HFFc6 (cell line): ENCODE measurements at regions not wholly inside any gene's neighbourhood (a gene's known extent, or its start where the extent isn't known, plus 50 kb on each side); places are given as distances from the start of the nearest gene placed in this dataset.

ENCODE experiments used
- DNase-seq: peaks from one replicate; pipeline ENCODE4 v3.0.0-alpha.2; 2018
- H3K27ac Mint-ChIP-seq: 2 replicates; pipeline ENCODE4 v1.8.0; 2020; ENCODE audit warnings: mild to moderate bottlenecking, mixed read lengths
- H3K27me3 Mint-ChIP-seq: 2 replicates; pipeline ENCODE4 v1.8.0; 2021; ENCODE audit warnings: mild to moderate bottlenecking, moderate library complexity, mixed read lengths; ENCODE audit not compliant: insufficient read depth
- H3K36me3 Mint-ChIP-seq: 2 replicates; pipeline ENCODE4 v1.8.0; 2021; ENCODE audit warnings: low read depth, mixed read lengths
- H3K4me1 Mint-ChIP-seq: 2 replicates; pipeline ENCODE4 v1.8.0; 2020; ENCODE audit warnings: low read depth, mixed read lengths
- H3K4me3 Mint-ChIP-seq: 2 replicates; pipeline ENCODE4 v1.8.0; 2020; ENCODE audit warnings: mild to moderate bottlenecking, moderate library complexity, mixed read lengths
- H3K9me3 Mint-ChIP-seq: 2 replicates; pipeline ENCODE4 v1.8.0; 2020; ENCODE audit warnings: mild to moderate bottlenecking, mixed read lengths
- CTCF ChIP-seq: fragments of 200-600 bp; sonication (generic); IDR thresholded peaks from 2 replicates; pipeline ENCODE4 v1.5.0; 2021; ENCODE audit warnings: antibody characterized with exemption, mild to moderate bottlenecking

- Mint-ChIP-seq H3K4me1 (no peaks in the 10 kb centered on the region), H3K27ac (no peak overlapping the region), H3K36me3 (no peaks in the 10 kb centered on the region), H3K4me3 (no peak overlapping the region), H3K9me3 (peaks cover 4% of the 10 kb centered on the region; the same call in 1 of the 2 replicates), H3K27me3 (no peaks in the 10 kb centered on the region)
- TF ChIP-seq CTCF = no peak
- DNase-seq = no peak
Measured at GRCh38 chr4:126372634-126373033, 1057.9 kb downstream of the FAT4 start.

GRCh38 chr4:126375462-126376054, 1060.8 kb downstream of the FAT4 start:
- no peaks in the 10 kb centered on the region for H3K4me1 Mint-ChIP-seq
- no peaks in the 10 kb centered on the region for H3K27me3 Mint-ChIP-seq
- H3K27ac Mint-ChIP-seq = no peak overlapping the region
- no peak overlapping the region for H3K4me3 Mint-ChIP-seq
- no peaks in the 10 kb centered on the region; the same call in 1 of the 2 replicates for H3K9me3 Mint-ChIP-seq
- no peak for TF ChIP-seq CTCF
- DNase-seq = no peak
- H3K36me3 Mint-ChIP-seq = no peaks in the 10 kb centered on the region

GRCh38 chr4:126385954-126386353, 1071.2 kb downstream of the FAT4 start:
- Mint-ChIP-seq H3K4me1 (no peaks in the 10 kb centered on the region), H3K4me3 (no peak overlapping the region), H3K9me3 (peaks cover 10% of the 10 kb centered on the region), H3K27me3 (no peaks in the 10 kb centered on the region), H3K36me3 (no peaks in the 10 kb centered on the region; the same call in 1 of the 2 replicates), H3K27ac (no peak overlapping the region)
- TF ChIP-seq CTCF = no peak
- no peak for DNase-seq

GRCh38 chr4:126386512-126386911, 1071.8 kb downstream of the FAT4 start:
- TF ChIP-seq CTCF = no peak
- Mint-ChIP-seq H3K4me3 (no peak overlapping the region), H3K27me3 (no peaks in the 10 kb centered on the region), H3K36me3 (no peaks in the 10 kb centered on the region), H3K4me1 (no peaks in the 10 kb centered on the region), H3K9me3 (peaks cover 8% of the 10 kb centered on the region; the same call in 1 of the 2 replicates), H3K27ac (no peak overlapping the region)
- DNase-seq = no peak

GRCh38 chr4:126395664-126396063, 1080.9 kb downstream of the FAT4 start:
- no peaks in the 10 kb centered on the region for H3K27me3 Mint-ChIP-seq
- no peak overlapping the region for H3K4me3 Mint-ChIP-seq
- no peak overlapping the region for H3K27ac Mint-ChIP-seq

More at GRCh38 chr4:126395664-126396063, 1080.9 kb downstream of the FAT4 start:
- Mint-ChIP-seq H3K9me3 (no peaks in the 10 kb centered on the region; the same call in 1 of the 2 replicates), H3K36me3 (no peaks in the 10 kb centered on the region), H3K4me1 (no peaks in the 10 kb centered on the region)
- no peak for DNase-seq
- TF ChIP-seq CTCF = no peak
